AG04449 (cell line): ENCODE measurements at regions not wholly inside any gene's neighbourhood (a gene's known extent, or its start where the extent isn't known, plus 50 kb on each side); places are given as distances from the start of the nearest gene placed in this dataset.

Experiments
- CTCF ChIA-PET: fragments of 350-600 bp; formaldehyde crosslinking; extraction: SDS; loops from one replicate; lab custom pipeline; 2021; ENCODE audit warnings: antibody characterized with exemption; lab: Yijun Ruan, JAX
- POLR2A ChIA-PET: fragments of 400-600, 350-600 bp; formaldehyde crosslinking; extraction: SDS; loops from one replicate; lab custom pipeline; 2020; ENCODE audit warnings: antibody characterized with exemption, inconsistent platforms; lab: Yijun Ruan, JAX
- DNase-seq: peaks from one replicate; pipeline ENCODE4 v3.0.0-alpha.2; 2010; ENCODE audit warnings: low read depth, low spot score
- H3K4me3 ChIP-seq: 2 replicates; pipeline ENCODE4 v1.5.1; 2011; ENCODE audit warnings: low read depth, mild to moderate bottlenecking, control low read depth, low read length
- TF ChIP-seq, protein P1 (sequence below): IDR thresholded peaks from one replicate; pipeline ENCODE4 v1.5.1; 2011; ENCODE audit warnings: mild to moderate bottlenecking, moderate library complexity, low read length, control low read depth, inconsistent platforms; ENCODE audit not compliant: insufficient read depth; ENCODE audit errors: missing control alignments

DNA sequence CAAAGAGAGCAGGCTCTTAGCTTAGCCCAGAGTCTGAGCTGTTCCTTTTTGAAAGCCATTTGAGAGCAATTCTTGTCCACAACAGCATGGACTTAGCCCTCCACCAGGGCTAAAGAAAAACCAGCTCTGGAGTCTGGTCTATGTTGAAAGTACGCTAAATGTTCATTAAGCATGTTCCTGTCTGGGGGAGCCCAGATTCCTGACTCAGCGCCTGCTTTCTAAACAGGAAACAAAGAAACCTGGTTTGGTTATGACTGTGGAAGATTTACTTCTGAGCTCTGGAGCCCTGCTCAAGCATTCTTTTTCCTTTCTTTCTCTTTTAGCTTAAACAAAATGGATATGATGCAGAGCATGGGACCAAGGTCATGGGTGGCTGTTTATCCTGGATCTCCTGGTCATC is 279.8 kb downstream of the RBM43 start:
- ChIA-PET POLR2A (no interaction called here), CTCF (interaction anchor here (1.1 kb wide), 1 partner anchor 8 kb away, joined by 4 read pairs; no protein-coding TSS in a partner anchor)

DNA sequence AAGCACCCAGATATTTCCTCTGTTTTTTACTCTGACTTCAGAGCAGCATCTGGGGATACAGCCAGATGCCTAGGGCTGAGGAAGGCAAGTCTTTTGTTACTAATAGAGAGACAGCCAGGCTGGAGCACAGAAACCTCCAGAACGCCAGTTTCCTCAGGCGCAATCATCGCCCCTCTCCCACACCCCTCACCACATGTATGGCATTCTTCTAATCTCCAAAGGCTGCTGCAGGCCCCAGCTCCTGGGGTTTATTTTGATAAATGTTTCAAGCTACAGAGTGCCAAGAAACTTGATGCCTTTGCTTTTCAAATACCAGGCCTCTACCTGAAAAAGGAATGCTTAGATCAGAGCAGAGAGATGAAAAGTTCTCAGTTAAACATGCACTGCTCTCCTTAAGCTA is 283.6 kb downstream of the RBM43 start:
- CTCF ChIA-PET: no interaction called here
- DNase-seq: no peak
- POLR2A ChIA-PET: no interaction called here
- TF ChIP-seq, protein P1, sequence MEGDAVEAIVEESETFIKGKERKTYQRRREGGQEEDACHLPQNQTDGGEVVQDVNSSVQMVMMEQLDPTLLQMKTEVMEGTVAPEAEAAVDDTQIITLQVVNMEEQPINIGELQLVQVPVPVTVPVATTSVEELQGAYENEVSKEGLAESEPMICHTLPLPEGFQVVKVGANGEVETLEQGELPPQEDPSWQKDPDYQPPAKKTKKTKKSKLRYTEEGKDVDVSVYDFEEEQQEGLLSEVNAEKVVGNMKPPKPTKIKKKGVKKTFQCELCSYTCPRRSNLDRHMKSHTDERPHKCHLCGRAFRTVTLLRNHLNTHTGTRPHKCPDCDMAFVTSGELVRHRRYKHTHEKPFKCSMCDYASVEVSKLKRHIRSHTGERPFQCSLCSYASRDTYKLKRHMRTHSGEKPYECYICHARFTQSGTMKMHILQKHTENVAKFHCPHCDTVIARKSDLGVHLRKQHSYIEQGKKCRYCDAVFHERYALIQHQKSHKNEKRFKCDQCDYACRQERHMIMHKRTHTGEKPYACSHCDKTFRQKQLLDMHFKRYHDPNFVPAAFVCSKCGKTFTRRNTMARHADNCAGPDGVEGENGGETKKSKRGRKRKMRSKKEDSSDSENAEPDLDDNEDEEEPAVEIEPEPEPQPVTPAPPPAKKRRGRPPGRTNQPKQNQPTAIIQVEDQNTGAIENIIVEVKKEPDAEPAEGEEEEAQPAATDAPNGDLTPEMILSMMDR: no peak
- H3K4me3 ChIP-seq: no peak overlapping the region

More for the DNA sequence above, 279.8 kb downstream of the RBM43 start:
- no peak overlapping the region for H3K4me3 ChIP-seq
- no peak for DNase-seq
- TF ChIP-seq, protein P1: no peak

DNA sequence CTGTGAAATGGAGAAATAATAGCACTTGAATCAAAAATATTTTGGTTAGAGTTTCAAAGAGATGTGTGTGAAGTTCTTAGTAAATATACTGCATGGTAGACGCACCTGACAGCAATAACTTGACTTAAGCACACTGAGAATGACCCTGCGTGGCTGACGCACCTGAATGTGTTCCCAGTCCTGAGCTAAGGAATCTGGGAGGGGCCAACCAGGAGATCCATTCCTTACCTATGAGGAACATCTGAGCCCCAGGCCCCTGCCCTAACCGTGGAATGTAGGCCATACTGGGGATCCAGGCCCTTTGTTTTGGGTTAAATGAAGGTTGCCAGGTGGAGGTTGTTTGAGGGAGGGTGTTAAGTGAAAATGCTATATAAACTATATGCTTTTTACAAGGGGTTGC is 284.4 kb downstream of the RBM43 start:
- CTCF ChIA-PET: no interaction called here
- TF ChIP-seq, protein P1: no peak
- no peak overlapping the region for H3K4me3 ChIP-seq
- DNase-seq: no peak
- POLR2A ChIA-PET: no interaction called here

DNA sequence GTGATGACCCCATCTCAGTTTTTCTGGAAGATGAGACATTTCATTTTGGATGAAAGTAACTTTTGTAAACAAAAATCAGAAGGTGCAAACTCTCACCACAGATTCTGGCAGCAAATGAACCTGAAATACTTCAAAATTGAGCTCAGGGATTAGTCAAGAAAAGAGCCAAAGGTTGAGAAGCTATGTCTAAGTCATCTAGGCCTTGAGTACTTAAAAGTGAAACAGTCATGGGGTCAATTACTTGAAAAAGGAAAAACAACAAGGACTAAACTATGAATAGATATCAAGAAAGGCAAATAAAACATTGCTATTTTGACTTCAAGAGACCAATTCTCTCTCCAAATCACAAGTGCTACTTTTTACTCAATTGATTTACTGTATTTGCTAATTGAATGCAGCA is 285.1 kb downstream of the RBM43 start:
- H3K4me3 ChIP-seq: no peak overlapping the region
- TF ChIP-seq, protein P1: no peak
- ChIA-PET POLR2A (no interaction called here), CTCF (no interaction called here)
- DNase-seq: no peak

DNA sequence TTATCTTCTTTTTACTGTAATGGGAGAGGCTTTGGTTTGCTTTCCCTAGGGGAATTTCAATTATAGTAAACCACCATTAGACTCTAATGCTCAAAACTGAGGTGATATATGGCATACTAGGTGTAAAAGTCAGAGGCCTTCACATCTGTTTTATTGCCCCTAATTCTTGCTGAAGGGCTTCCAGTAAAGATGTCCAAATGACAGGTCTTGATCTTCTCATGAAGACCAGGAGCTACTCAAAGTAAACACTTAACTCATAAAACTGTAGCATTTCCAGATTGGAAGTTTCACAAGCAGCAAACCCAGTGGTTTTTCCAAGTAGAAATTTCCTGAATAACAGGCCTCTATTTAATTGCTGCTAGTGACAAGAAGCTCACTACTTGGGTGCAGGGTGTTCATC is 286.8 kb downstream of the RBM43 start:
- no peak for DNase-seq
- CTCF ChIA-PET: no interaction called here
- POLR2A ChIA-PET: no interaction called here
- no peak overlapping the region for H3K4me3 ChIP-seq
- TF ChIP-seq, protein P1: no peak

DNA sequence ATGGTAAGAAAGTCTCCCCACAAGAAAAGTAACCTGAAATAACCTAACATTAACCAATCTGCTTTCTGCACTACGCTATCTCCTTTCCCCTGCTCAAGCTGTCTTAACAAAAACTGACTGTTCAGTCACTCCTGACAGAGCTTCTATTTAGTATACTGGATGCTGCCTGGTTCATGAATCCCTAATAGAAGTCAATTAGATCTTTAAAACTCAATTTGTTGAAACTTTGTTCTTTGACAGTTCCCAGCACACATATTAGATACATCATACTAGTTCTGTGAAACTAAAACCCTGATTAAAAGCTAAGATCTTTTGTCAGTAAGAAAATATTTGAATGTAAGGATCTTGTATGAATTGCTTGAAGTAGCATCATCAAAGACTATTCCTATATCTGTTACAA is 287.4 kb downstream of the RBM43 start:
- TF ChIP-seq, protein P1: no peak
- CTCF ChIA-PET: interaction anchor here (0.7 kb wide), 1 partner anchor 8 kb away, joined by 4 read pairs; no protein-coding TSS in a partner anchor
- POLR2A ChIA-PET: no interaction called here
- no peak overlapping the region for H3K4me3 ChIP-seq
- no peak for DNase-seq
